ENCODE measurements at regions not wholly inside any gene's neighbourhood (a gene's known extent, or its start where the extent isn't known, plus 50 kb on each side); places are given as distances from the start of the nearest gene placed in this dataset.

DNA sequence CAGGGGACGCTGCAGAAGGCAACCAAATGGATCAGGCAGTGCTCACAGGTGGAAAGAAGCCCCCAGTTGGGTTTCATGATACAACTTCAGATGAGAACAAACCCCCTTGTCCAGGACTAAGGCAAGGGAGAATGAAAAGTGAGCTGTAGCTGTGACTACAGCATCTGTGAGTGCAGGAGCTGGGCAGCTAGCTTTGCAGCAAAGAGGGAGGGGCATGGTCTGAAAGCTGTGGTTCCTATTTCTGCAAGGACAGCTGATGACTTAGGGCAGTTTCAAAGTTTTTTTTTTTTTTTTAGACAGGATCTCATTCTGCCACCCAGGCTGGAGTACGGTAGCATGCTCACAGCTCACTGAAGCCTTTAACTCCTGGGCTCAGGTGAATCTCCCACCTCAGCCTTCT, 1317.4 kb upstream of the DIAPH2 start:
- Mint-ChIP-seq H3K36me3 (ENCODE audit: low read depth) (no peaks in the 10 kb centered on the region), H3K27me3 (ENCODE audit: low read depth) (no peaks in the 10 kb centered on the region), H3K4me1 (ENCODE audit: low read depth) (no peaks in the 10 kb centered on the region), H3K4me3 (ENCODE audit: unreplicated experiment) (no peak overlapping the region), H3K9me3 (ENCODE audit: low read depth) (peaks cover 17% of the 10 kb centered on the region), H3K27ac (ENCODE audit: unreplicated experiment) (no peak overlapping the region)
- no peak for DNase-seq (ENCODE audit: low spot score)
- TF ChIP-seq, protein P1, sequence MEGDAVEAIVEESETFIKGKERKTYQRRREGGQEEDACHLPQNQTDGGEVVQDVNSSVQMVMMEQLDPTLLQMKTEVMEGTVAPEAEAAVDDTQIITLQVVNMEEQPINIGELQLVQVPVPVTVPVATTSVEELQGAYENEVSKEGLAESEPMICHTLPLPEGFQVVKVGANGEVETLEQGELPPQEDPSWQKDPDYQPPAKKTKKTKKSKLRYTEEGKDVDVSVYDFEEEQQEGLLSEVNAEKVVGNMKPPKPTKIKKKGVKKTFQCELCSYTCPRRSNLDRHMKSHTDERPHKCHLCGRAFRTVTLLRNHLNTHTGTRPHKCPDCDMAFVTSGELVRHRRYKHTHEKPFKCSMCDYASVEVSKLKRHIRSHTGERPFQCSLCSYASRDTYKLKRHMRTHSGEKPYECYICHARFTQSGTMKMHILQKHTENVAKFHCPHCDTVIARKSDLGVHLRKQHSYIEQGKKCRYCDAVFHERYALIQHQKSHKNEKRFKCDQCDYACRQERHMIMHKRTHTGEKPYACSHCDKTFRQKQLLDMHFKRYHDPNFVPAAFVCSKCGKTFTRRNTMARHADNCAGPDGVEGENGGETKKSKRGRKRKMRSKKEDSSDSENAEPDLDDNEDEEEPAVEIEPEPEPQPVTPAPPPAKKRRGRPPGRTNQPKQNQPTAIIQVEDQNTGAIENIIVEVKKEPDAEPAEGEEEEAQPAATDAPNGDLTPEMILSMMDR (IDR thresholded peaks at IDR 0.05) = no peak

GRCh38 chrX:95382799-95383198, 1301.8 kb upstream of the DIAPH2 start:
- H3K36me3 Mint-ChIP-seq (ENCODE audit: low read depth) = no peaks in the 10 kb centered on the region
- no peak for DNase-seq (ENCODE audit: low spot score)
- no peaks in the 10 kb centered on the region for H3K9me3 Mint-ChIP-seq (ENCODE audit: low read depth)
- no peak overlapping the region for H3K27ac Mint-ChIP-seq (ENCODE audit: unreplicated experiment)
- TF ChIP-seq, protein P1 (IDR thresholded peaks at IDR 0.05) = no peak
- H3K4me3 Mint-ChIP-seq (ENCODE audit: unreplicated experiment) = no peak overlapping the region
- no peaks in the 10 kb centered on the region for H3K27me3 Mint-ChIP-seq (ENCODE audit: low read depth)
- H3K4me1 Mint-ChIP-seq (ENCODE audit: low read depth) = no peaks in the 10 kb centered on the region

GRCh38 chrX:95383778-95384177, 1300.9 kb upstream of the DIAPH2 start:
- no peak overlapping the region for H3K4me3 Mint-ChIP-seq (ENCODE audit: unreplicated experiment)
- DNase-seq (ENCODE audit: low spot score) = no peak
- no peaks in the 10 kb centered on the region for H3K4me1 Mint-ChIP-seq (ENCODE audit: low read depth)
- H3K27ac Mint-ChIP-seq (ENCODE audit: unreplicated experiment) = no peak overlapping the region
- TF ChIP-seq, protein P1 (IDR thresholded peaks at IDR 0.05) = no peak
- no peaks in the 10 kb centered on the region for H3K36me3 Mint-ChIP-seq (ENCODE audit: low read depth)
- H3K27me3 Mint-ChIP-seq (ENCODE audit: low read depth) = no peaks in the 10 kb centered on the region
- H3K9me3 Mint-ChIP-seq (ENCODE audit: low read depth) = no peaks in the 10 kb centered on the region

DNA sequence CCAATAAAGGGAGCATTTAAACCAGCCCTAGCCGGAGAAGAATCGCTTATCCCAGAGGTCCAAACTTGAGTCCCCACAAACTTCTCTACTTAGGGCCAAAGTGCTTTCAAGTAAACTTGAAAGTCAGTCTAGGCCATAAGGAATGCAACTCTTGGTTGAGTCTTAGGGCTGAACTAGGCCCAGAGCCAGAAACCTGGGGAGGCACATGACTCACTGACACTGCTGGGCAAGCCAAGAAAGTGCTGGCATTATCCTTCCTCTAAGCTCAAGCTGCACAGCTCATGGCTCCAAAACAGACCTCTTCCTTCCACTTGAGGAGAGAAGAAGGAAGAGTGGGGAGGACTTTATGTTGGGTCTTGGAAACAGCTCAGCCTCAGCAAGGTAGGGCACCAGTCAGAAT, 1257.3 kb upstream of the DIAPH2 start:
- no peaks in the 10 kb centered on the region for H3K36me3 Mint-ChIP-seq (ENCODE audit: low read depth)
- no peaks in the 10 kb centered on the region for H3K4me1 Mint-ChIP-seq (ENCODE audit: low read depth)
- no peak for DNase-seq (ENCODE audit: low spot score)
- no peak overlapping the region for H3K27ac Mint-ChIP-seq (ENCODE audit: unreplicated experiment)
- H3K4me3 Mint-ChIP-seq (ENCODE audit: unreplicated experiment) = no peak overlapping the region
- TF ChIP-seq, protein P1 (IDR thresholded peaks at IDR 0.05) = no peak
- H3K27me3 Mint-ChIP-seq (ENCODE audit: low read depth) = no peaks in the 10 kb centered on the region
- H3K9me3 Mint-ChIP-seq (ENCODE audit: low read depth) = peaks cover 21% of the 10 kb centered on the region

DNA sequence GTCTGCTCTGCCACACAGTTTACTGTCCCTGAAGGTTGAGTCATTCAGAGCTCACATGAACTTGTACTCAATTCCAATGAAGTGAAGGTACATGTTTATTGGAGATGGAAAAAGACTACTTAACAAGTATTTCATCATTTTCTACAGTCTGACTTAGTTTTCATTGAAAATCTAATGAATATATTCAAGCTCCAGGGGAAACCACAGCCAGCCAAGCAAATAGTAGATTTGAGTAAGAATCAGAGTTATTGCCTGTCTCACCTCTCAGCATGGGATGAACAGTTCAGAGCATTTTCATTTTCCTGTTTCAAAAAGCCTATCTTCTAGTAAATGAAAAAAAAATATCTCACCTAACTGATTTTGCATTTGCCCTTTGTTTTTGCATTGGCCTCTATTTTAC, 1249.4 kb upstream of the DIAPH2 start:
- TF ChIP-seq, protein P1 (IDR thresholded peaks at IDR 0.05) = no peak
- H3K9me3 Mint-ChIP-seq (ENCODE audit: low read depth) = peaks cover 5% of the 10 kb centered on the region
- no peak for DNase-seq (ENCODE audit: low spot score)
- H3K4me1 Mint-ChIP-seq (ENCODE audit: low read depth) = no peaks in the 10 kb centered on the region
- H3K27me3 Mint-ChIP-seq (ENCODE audit: low read depth) = no peaks in the 10 kb centered on the region
- no peaks in the 10 kb centered on the region for H3K36me3 Mint-ChIP-seq (ENCODE audit: low read depth)
- no peak overlapping the region for H3K27ac Mint-ChIP-seq (ENCODE audit: unreplicated experiment)
- H3K4me3 Mint-ChIP-seq (ENCODE audit: unreplicated experiment) = no peak overlapping the region

Data from chondrocyte (in vitro differentiated cells).